Embryonic facial prominence (tissue), 1 donor: ENCODE measurements at regions not wholly inside any gene's neighbourhood (a gene's known extent, or its start where the extent isn't known, plus 50 kb on each side); places are given as distances from the start of the nearest gene placed in this dataset.

Experiments
- DNase-seq: peaks from one replicate; pipeline ENCODE4 v3.0.0-alpha.2; 2016; ENCODE audit errors: extremely low spot score

DNA sequence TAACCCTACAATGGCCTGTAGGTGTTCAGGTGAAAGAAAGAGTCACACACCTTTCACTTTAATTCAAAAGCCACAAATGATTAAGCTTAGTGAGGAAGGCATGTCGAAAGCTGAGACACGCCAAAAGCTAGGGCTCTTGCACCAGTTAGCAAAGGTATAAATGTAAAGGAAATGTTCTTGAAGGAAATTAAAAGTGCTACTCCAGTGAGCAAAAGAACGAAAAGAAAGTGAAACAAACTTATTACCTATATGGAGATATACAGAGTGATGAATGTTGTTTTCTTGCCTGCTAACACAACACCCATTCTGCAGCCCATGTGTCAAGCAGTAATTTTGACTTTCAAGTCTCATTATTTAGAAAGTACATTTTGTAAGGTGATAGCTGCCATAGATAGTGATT, 254.2 kb upstream of the SLC24A2 start:
- DNase-seq: no peak

DNA sequence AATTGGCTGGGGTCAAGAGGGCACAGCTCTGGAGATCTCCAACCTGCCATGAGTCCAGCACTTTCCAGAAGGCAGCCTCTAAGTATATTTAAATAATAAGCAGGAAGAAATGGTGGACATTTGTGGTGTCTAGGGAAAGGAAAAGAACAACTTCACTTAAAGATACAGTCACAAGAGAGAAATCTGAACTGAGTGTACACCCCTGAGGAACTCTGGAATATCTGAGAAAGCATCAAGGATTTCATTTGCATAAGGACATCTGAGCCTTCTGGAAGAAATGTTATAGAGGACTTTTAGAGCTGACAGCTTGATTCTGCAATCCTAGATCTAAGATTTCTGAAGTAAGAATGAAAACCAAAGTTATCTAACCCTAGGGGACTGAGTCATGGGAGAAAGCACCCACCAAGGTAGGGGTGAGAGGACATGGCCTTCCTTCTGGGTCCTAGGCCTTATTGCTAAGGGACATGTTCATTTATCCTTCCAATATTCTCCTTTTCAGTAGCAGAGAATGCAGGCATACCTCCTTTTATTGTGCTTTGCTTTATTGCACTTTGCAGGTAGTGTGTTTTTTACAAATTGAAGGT, 253.4 kb upstream of the SLC24A2 start:
- no peak for DNase-seq

DNA sequence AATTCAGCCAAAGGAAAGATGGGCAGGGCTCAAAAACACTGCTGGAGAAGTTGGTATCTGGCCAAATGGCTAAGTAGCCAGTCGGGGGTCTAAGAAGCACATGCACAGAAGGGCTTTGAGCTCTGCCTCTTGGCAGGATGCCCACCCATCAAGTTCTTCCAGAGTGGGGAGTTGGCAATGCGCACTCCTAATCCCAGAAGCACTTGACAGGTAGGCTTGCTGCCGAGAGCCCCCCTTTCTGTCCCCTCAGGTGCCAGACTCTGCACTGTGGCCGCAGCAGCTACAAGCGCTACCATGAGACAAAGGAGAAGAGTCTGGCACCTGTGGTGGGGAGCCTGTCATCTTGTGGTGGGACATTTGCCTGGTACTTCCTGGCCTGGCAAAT, 252.9 kb upstream of the SLC24A2 start:
- no peak for DNase-seq

DNA sequence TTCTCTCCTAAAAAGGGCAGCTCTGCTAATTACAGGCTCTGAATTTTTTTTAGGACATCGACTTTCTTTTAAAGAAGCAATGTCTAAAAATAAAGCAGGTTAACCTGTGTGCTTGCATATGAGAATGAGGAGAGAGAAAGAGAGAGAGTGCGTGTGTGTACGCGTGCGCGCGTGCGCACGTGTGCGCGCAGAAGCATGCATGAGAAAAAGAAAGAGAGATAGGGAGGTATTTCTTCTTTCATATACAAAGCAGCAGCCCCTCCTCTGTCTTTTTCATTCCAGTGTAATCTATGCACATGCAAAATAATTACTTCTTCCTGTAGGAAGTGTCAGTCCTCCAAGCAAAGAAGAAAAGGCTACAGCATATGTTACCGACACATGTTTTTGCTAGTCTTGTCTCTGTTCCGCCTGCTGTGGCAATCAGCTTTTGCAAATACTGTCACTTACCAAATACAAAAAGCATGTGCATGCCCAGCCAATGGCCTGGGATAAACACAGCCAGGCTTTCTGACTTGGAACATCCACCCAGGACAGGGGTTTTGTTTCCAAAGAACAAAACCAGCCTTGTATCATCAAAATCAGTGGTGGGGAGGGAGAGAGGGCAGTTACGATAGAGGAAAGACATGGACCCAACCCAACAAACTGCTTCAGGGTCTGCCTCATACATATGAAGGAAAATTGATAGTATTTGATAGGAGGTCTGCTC, 252.3 kb upstream of the SLC24A2 start:
- DNase-seq: no peak

DNA sequence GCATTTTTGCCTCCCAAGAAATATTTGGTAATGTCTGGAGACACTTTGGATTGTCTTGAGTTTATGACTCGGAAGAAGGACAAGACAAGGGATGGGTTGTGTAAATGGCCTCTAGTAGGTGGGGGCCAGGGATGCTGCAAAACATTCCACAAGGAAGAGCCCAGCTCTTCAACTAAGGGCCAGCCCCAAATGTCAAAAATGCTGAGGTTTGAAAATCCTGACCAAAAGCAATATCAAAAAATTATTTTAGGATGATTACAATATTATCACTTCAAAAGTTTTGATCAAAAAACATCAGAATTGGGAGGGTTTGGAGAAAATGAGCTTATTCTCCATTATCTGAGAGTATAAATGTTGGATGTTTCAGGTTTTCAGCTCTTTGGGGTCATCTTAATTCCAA, 248.9 kb upstream of the SLC24A2 start:
- no peak for DNase-seq

DNA sequence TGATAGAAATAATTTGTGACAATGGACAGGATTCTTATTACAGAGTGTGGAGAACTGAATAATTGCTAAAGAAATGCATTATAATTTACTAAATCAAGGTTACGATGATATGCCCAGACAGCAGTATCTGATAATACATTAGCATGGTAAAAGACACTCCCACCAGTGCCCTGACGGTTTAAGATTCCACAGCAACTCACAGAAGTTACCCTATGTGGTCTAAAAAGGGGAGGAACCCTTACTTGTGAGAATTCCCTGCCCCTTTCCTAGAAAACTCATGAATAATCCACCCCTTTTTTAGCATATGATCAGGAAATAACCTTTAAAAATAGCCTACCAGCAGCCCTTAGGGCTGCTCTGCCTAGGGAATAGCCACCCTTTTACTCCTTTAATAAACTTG, 244.7 kb upstream of the SLC24A2 start:
- no peak for DNase-seq

DNA sequence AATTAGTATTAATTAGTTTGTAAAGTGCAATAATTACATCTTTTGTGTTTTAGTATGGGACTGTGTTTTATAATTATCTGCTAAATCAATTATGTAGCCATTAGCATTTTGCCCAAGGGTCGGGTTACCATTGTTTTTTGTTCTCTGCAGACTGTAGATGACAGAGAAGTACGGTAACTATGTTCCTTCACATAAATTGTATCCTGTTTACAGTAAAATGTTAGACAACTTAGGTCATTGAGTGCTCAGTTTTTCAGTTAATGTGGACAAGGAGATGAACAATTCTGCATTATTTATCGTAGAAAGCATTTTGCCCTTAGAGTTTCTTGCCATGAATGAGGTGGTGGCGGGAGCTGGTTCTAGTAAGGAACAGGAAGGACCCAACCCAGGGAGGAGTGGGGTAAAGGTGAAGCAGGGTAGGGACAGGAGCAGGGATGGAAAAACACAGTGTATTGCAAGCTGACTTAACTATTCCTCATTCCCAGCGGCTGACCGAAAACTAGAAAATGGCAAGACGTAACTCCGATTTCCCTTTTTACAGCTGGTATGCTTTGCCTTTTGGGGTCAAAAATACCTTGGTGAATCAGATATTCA, 243.7 kb upstream of the SLC24A2 start:
- DNase-seq: no peak

DNA sequence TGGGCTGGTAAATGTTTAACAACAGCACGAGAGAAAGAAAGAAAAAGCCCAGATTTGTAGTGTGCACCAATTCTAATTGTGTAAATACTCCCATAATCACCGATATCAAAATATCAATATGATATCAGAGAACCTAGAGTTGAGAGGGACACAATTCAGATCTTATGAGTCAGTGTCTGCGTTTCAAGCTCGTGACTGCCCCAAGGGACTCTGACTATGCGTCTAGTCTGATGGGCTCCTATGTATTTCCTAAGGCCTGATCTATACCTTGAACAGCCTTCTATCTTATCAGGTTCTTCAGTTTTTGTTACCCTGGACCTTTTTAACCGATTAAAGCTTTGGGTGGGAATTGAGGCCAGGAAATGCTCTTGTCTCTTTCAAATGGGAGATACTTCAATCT, 243.0 kb upstream of the SLC24A2 start:
- DNase-seq: no peak

DNA sequence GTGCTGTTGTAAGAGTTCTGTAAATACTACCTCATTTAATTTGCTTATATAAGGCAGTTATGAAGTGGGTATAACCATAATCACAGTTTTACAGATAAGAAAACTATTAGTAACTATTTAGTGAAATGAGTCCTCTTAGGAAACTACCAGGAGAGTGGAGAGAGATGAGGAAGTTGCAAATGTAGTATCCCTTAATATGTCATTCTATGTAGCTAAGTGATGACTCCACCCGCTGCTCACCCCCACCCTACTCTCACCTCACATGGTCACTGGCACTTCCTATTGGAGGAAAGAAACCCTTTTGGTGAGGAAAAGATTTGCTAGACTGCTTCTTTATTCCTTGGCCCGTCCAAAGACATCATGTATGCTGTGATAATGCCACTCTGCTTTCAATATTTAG, 241.8 kb upstream of the SLC24A2 start:
- DNase-seq: no peak

DNA sequence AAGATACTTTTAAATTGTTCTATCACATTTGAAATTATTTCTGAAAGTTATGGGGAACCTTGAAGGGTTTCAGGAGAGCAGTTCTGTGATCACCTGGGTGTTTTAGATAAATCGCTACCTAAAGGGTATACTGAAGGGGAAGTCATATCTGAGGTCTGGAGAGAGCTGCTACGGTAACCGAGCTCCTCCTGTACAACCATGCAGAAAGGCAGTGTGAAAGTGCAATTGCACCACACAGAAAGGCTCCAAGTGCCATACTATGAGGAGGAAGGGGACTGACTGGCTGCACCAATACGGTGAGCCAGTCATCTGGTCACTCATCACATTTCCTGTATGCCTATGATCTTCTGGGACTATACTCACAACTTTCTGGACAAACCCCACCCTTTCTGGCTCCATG, 241.4 kb upstream of the SLC24A2 start:
- no peak for DNase-seq

DNA sequence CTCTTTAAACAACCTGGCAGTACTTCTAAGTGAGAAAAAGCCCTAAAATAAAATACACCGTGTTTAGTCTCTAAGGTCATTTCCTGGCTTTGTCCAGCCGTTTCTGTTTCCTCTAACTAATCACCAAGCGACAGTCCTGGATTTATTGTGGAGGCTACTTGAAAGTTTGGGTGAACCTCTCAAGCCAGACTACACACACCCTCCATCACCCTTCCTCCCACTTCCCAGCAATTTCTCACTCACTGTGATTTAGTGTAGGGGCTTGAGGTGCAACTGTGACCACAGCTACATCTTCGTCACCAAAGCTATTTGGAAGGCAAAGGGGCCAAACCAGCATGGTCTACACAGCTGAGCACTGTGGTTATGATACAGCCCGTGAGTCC, 240.0 kb upstream of the SLC24A2 start:
- DNase-seq: no peak

DNA sequence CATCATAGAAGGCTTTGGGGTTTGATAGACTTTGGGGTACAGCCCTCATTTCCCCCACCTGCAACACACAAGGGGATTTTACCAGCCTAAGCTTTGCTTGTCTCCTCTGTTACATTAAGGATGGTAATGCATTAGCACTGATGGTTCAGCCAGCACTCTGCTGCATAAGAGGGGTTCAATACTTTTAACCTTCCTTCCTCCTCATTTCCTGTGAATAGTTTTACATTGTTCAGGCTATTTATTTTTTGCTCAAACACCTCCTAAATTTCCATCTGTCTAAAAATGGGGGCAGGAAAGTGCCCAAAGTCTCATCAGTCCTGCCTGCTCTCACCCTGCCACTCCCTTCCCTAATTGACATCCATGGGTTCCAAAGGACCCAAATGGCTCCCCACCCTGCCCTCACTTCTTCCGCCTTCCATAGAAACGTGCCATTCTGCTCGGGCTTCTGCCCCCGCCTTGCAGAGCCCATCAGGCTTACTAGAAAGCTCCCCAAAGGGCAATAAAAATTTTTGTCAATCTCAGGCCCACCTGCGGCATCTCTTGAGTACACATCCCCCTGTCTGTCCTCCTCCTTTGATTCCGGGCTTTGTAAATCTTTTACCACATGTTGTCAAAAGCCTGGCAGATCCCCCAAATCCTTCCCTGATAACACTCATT, 239.5 kb upstream of the SLC24A2 start:
- no peak for DNase-seq

DNA sequence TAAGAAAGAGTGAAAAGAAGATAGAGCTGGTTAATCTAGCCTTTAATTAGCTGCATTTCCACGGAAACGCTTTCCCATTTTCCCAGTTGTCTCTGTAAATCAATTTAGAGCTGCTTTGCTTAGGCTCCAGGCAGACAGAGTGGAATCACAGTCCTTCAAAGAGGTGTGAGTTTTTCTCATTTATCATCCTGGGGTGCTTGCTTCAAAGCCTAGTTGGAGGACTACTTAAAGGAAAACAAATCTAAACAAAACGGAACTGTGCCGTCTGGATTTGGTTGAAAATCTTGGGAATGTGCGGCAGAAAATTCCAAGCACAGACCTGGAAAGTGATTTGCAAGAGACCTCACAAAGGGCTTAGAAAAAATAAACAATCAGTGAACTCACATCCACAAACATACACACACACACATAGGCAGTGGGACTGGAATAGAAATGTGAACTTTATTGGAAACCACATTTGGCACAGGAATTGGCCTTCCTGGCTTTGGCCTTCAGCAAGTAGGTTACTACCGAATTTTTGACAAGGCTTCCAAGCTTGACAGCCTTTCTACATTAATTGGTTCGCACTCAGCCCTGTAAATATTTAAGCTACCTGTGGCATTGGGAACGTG, 235.2 kb upstream of the SLC24A2 start:
- DNase-seq: no peak

DNA sequence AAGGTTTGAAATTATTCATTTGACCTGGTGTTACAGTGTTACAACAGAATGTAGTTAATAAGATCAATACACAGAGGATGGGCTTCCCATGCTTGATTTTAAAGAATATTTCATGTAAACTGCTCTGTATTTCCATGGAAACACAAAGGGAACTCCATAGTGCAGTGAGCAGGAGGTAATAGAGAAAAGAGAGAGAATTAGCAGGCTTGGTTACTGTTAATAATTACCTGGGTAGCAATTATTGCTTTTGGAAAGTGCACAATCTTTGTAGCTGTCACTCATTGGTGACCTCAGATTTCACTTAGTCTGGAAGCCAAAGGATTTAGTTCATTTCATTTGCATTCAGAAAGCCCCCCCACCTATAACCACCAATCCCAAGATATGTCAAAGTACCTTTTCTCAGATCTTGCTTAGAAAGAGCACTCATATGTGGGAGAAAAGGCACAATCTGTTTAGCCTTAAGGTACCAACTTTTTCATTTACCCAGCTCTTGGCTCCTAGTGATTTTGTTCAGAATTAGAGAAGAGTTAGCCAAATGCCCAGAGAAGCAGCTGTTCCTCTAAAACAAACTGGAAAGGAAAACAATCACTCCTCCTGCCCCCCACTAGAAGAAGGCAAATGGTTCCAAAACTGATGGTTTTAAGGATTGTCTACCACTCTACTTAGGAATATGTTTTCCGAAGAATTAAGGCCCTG, 234.5 kb upstream of the SLC24A2 start:
- DNase-seq: no peak

DNA sequence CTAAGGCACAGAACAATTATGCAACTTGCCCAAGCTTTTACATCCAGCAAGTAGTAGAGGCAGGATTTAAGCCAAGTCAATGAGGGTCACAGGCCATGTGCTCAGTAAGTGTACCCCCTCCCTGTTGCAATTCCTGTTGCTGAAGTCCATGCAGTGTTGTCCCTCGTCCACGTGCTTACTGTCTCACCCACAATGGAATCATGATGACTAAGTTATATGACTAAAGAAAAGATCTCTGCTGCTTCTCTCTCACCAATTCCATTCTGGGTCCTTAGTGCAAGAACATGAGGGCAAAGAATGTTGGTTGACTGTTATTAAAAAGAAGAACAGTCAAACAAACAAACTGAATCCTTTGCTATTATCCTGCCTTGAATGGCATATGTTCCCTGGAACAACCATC, 233.6 kb upstream of the SLC24A2 start:
- DNase-seq: no peak

DNA sequence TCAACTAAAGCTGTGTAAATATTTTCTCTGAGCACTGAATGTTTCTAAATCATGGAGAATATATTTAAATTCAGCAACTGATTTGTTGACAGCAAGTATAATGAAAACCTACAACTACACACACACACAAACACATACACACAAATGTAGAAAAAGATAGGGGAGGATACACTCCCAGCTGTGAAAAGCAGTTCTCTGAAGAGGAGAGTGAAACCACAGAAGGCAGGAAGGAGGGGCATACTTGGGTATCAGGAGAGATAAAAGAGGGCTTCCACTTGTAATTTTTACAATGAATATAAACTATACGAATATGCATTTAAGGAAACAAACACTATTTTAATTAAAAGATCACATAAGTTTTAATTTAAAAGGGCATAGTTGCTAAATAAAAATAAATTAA, 227.8 kb upstream of the SLC24A2 start:
- DNase-seq: no peak

DNA sequence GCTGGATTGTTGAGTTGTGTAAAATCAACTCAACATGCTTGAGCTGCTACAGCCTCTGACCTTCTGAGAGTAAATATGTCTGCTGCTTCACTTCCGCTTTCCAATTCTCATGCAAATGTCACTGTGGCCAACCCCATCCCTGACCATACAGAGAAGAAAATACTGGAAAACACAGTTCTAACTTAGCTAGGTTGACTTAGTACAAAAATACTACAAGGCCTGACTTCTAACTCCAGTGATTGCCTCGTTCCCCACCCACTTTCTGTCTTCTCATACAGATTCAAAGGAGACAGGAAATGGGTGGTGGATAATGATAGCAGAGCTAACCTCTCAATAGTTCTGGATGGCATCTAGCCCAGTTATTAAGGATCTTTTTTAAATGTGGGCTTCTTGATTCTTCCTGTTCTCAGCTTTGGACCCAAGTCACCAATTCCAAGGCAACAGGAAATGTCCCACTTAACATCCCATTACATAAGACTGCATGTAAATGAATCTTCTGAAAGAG, 226.6 kb upstream of the SLC24A2 start:
- no peak for DNase-seq

DNA sequence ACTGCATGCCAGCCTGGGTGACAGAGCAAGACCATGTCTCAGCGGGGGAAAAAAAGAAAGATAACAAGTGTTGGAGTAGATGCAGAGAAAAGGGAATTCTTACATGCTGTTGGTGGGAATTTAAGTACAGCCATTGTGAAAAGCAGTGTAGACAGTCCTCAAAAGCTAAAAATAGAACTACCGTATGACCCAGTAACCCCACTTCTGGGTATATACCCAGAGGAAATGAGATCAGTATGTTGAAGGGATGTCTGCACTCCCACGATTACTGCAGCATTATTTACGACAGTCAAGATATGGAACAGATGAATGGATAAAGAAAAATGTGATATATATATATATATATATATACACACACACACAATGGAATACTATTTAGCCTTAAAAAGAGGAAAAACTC, 225.3 kb upstream of the SLC24A2 start:
- no peak for DNase-seq

DNA sequence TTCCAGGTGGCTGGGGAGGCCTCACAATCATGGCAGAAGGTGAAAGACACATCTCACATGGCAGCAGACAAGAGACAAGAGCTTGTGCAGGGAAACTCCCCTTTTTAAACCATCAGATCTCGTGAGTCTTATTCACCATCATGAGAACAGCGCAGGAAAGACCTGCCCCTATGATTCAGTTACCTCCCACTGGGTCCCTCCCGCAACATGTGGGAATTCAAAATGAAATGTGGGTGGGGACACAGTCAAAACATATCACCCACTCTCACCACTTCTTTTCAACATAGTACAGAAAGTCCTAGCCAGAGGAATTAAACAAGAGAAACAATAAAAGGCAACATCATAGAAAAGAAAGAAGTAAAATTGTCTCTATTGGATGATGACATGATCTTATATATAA, 223.4 kb upstream of the SLC24A2 start:
- no peak for DNase-seq

DNA sequence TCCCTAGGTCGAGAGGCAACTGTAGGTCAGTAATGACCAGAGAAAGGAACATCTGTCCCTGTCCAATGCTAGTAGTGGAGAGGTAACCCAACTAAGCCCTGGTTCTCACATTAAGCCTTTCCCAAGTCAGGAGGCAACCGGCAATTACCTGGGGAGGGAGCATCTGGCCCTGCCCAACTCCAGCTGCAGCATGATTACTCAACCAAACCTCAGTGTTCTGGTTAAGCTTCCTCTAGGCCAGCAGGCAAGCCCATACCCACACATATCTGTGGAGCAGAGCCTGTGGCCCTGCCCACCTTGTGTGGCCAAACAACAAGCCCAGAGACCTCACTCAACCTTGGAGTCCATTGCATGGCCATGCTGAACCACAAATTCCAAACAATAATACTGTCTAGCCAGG, 220.8 kb upstream of the SLC24A2 start:
- DNase-seq: no peak

DNA sequence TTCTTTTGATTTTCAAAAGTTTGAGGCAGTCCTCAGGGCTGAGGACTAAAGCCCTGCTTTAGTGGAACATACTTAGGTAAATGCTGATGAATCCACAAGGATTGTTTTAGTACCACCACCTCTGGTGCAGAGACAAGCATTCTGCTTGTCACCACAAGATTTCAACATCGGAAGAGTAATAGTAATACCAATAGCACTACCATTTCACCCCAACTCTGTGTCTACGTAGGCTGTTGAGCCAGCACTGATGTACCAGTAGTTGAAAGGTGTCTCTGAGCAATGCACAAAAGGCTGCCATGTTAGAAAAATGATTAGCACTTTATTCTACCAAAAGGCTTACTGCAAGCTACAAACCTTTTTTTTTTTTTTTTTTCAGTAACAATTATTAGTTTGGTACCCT, 213.2 kb upstream of the SLC24A2 start:
- DNase-seq: no peak

DNA sequence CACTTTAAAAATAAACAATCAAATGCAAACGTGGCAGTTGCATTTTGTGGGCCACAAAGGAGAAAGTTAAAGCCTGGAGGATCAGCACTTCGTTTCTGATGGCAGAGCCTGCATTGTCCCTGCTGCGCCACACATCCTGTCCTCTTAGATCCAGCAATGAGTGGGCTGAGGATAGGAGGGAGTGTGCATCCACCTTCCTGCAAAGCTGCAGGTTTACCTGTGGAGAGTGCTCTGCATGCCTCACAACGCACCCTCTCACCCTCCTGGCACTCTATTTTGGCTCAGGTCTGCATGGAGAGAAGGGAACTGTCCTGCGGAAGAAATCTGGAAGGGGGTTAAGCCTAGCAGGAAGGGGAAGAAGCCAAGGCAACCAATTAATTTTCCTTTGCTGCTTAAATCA, 212.2 kb upstream of the SLC24A2 start:
- no peak for DNase-seq
